Neural cell (in vitro differentiated cells): ENCODE measurements at regions not wholly inside any gene's neighbourhood (a gene's known extent, or its start where the extent isn't known, plus 50 kb on each side); places are given as distances from the start of the nearest gene placed in this dataset.

ENCODE experiments used
- CTCF ChIP-seq: fragments of 450-650 bp; IDR thresholded peaks from 2 replicates; pipeline ENCODE4 v1.5.1; 2014; ENCODE audit warnings: antibody characterized with exemption, mild to moderate bottlenecking, moderate library complexity; ENCODE audit not compliant: poor library complexity, severe bottlenecking
- EP300 ChIP-seq: fragments of 450-650 bp; conservative IDR thresholded peaks from 2 replicates; pipeline ENCODE4 v1.6.1; 2014; ENCODE audit warnings: antibody characterized with exemption, mild to moderate bottlenecking, moderate library complexity; ENCODE audit not compliant: poor library complexity, severe bottlenecking
- RAD21 ChIP-seq: fragments of 450-650 bp; conservative IDR thresholded peaks from 2 replicates; pipeline ENCODE4 v1.6.1; 2014; ENCODE audit warnings: antibody characterized with exemption, mild to moderate bottlenecking, moderate library complexity
- SMC3 ChIP-seq: fragments of 450-650 bp; conservative IDR thresholded peaks from 2 replicates; pipeline ENCODE4 v1.6.1; 2014; ENCODE audit warnings: antibody characterized with exemption, mild to moderate bottlenecking, moderate library complexity; ENCODE audit not compliant: poor library complexity
- TAF1 ChIP-seq: IDR thresholded peaks from 2 replicates; pipeline ENCODE4 v1.6.1; 2012; ENCODE audit warnings: low read depth

GRCh38 chrX:1124531-1124930 lies 87.9 kb downstream of the CRLF2 start:
- TF ChIP-seq CTCF, result no peak
- TF ChIP-seq RAD21, result no peak
- TF ChIP-seq SMC3, result no peak
- no peak for TF ChIP-seq EP300
- TF ChIP-seq TAF1, result no peak
